Endodermal cell (in vitro differentiated cells): ENCODE measurements at regions not wholly inside any gene's neighbourhood (a gene's known extent, or its start where the extent isn't known, plus 50 kb on each side); places are given as distances from the start of the nearest gene placed in this dataset.

Source experiments
- DNase-seq: peaks from one replicate; pipeline ENCODE4 v3.0.0-alpha.2; 2017
- H3K27ac ChIP-seq: 2 replicates; pipeline ENCODE4 v1.5.1; 2013; ENCODE audit warnings: mild to moderate bottlenecking, low read depth, low read length, moderate library complexity
- H3K27me3 ChIP-seq: 2 replicates; pipeline ENCODE4 v1.6.1; 2013; ENCODE audit warnings: mild to moderate bottlenecking, low read length, moderate library complexity; ENCODE audit not compliant: insufficient read depth, control insufficient read depth, poor library complexity, severe bottlenecking
- H3K36me3 ChIP-seq: 2 replicates; pipeline ENCODE4 v1.7.0; 2013; ENCODE audit warnings: mild to moderate bottlenecking, low read length, moderate library complexity; ENCODE audit not compliant: control insufficient read depth, insufficient read depth
- H3K4me1 ChIP-seq: one replicate; pipeline ENCODE4 v1.7.0; 2013; ENCODE audit warnings: low read length; ENCODE audit not compliant: control insufficient read depth, insufficient read depth
- H3K4me3 ChIP-seq: 2 replicates; pipeline ENCODE4 v1.5.1; 2013; ENCODE audit warnings: mild to moderate bottlenecking, low read length, moderate library complexity
- H3K9ac ChIP-seq: 2 replicates; pipeline ENCODE4 v1.6.1; 2013; ENCODE audit warnings: mild to moderate bottlenecking, low read length, moderate library complexity; ENCODE audit not compliant: poor library complexity, severe bottlenecking; ENCODE audit errors: extremely low read depth
- H3K9me3 ChIP-seq: 2 replicates; pipeline ENCODE4 v1.6.1; 2013; ENCODE audit warnings: mild to moderate bottlenecking, low read length, moderate library complexity; ENCODE audit not compliant: control insufficient read depth
- H3K27ac Mint-ChIP-seq: 2 replicates; pipeline ENCODE4 v1.8.0; 2020; ENCODE audit warnings: mixed read lengths
- H3K27me3 Mint-ChIP-seq: 2 replicates; pipeline ENCODE4 v1.8.0; 2021; ENCODE audit warnings: mild to moderate bottlenecking, mixed read lengths; ENCODE audit not compliant: insufficient read depth
- H3K36me3 Mint-ChIP-seq: 2 replicates; pipeline ENCODE4 v1.8.0; 2020; ENCODE audit warnings: low read depth, mixed read lengths
- H3K4me1 Mint-ChIP-seq: 2 replicates; pipeline ENCODE4 v1.8.0; 2020; ENCODE audit warnings: mixed read lengths
- H3K4me3 Mint-ChIP-seq: 2 replicates; pipeline ENCODE4 v1.8.0; 2020; ENCODE audit warnings: mild to moderate bottlenecking, moderate library complexity, mixed read lengths
- H3K9me3 Mint-ChIP-seq: 2 replicates; pipeline ENCODE4 v1.8.0; 2020; ENCODE audit warnings: mild to moderate bottlenecking, mixed read lengths
- CTCF ChIP-seq: fragments of 200-600 bp; sonication (generic); conservative IDR thresholded peaks from 2 replicates; pipeline ENCODE4 v1.5.0; 2021; ENCODE audit warnings: antibody characterized with exemption, mild to moderate bottlenecking
- WGBS, 2 experiments: methylation state at CpG; one replicate each; pipeline versions ENCODE4 v1.1.5 to v1.1.7; 2013; ENCODE audit warnings: missing lambda C conversion rate in 2 of 2, mixed read lengths in 1 of 2; ENCODE audit not compliant: insufficient coverage in 1 of 2, insufficient read length in 1 of 2; 5-methylcytosine and 5-hydroxymethylcytosine counted together

GRCh38 chr3:181458857-181459256 is 252.9 kb upstream of the SOX2 start:
- Mint-ChIP-seq H3K4me1 (peaks cover 10% of the 10 kb centered on the region), H3K27ac (no peak overlapping the region), H3K27me3 (no peaks in the 10 kb centered on the region), H3K4me3 (no peak overlapping the region), H3K36me3 (no peaks in the 10 kb centered on the region), H3K9me3 (no peaks in the 10 kb centered on the region)
- H3K27ac ChIP-seq, result no peak overlapping the region
- no peaks in the 10 kb centered on the region for H3K9me3 ChIP-seq
- H3K4me3 ChIP-seq, result no peak overlapping the region
- TF ChIP-seq CTCF, result no peak
- no peaks in the 10 kb centered on the region for H3K36me3 ChIP-seq
- no peaks in the 10 kb centered on the region for H3K4me1 ChIP-seq
- H3K27me3 ChIP-seq, result no peaks in the 10 kb centered on the region
- no peak for DNase-seq
- no peak overlapping the region for H3K9ac ChIP-seq

GRCh38 chr3:181457756-181458155 is 254.0 kb upstream of the SOX2 start:
- no peaks in the 10 kb centered on the region for H3K9me3 Mint-ChIP-seq
- TF ChIP-seq CTCF, result no peak
- H3K4me1 ChIP-seq, result no peaks in the 10 kb centered on the region
- H3K4me3 ChIP-seq, result no peak overlapping the region
- H3K36me3 ChIP-seq, result no peaks in the 10 kb centered on the region
- 89 to 93% methylated on average over 4 of the region's 4 CpGs for WGBS, 2 experiments
- H3K4me1 Mint-ChIP-seq, result peaks cover 15% of the 10 kb centered on the region
- H3K4me3 Mint-ChIP-seq, result no peak overlapping the region
- no peak overlapping the region for H3K9ac ChIP-seq
- H3K27ac ChIP-seq, result no peak overlapping the region
- no peak for DNase-seq
- H3K9me3 ChIP-seq, result no peaks in the 10 kb centered on the region
- no peak overlapping the region for H3K27ac Mint-ChIP-seq
- no peaks in the 10 kb centered on the region for H3K36me3 Mint-ChIP-seq
- no peaks in the 10 kb centered on the region for H3K27me3 Mint-ChIP-seq
- H3K27me3 ChIP-seq, result no peaks in the 10 kb centered on the region

GRCh38 chr3:181457190-181457589 is 254.5 kb upstream of the SOX2 start:
- Histone ChIP-seq H3K4me3 (no peak overlapping the region), H3K36me3 (no peaks in the 10 kb centered on the region), H3K9ac (no peak overlapping the region), H3K27me3 (no peaks in the 10 kb centered on the region), H3K27ac (no peak overlapping the region), H3K9me3 (no peaks in the 10 kb centered on the region), H3K4me1 (no peaks in the 10 kb centered on the region)
- H3K27me3 Mint-ChIP-seq, result no peaks in the 10 kb centered on the region
- peaks cover 18% of the 10 kb centered on the region for H3K4me1 Mint-ChIP-seq
- no peak for DNase-seq
- no peak overlapping the region for H3K4me3 Mint-ChIP-seq
- H3K9me3 Mint-ChIP-seq, result no peaks in the 10 kb centered on the region
- H3K36me3 Mint-ChIP-seq, result no peaks in the 10 kb centered on the region
- WGBS, 2 experiments, result 97 to 99% methylated on average over 9 of the region's 9 CpGs
- no peak overlapping the region for H3K27ac Mint-ChIP-seq
- no peak for TF ChIP-seq CTCF
